Glutamatergic neuron (in vitro differentiated cells): ENCODE measurements at regions not wholly inside any gene's neighbourhood (a gene's known extent, or its start where the extent isn't known, plus 50 kb on each side); places are given as distances from the start of the nearest gene placed in this dataset.

Source experiments
- DNase-seq: peaks from one replicate; pipeline ENCODE4 v3.0.0; 2022
- H3K27ac Mint-ChIP-seq: one replicate; pipeline ENCODE4 v1.8.0; 2020; ENCODE audit warnings: mild to moderate bottlenecking, mixed read lengths, inconsistent platforms; ENCODE audit not compliant: unreplicated experiment
- H3K27me3 Mint-ChIP-seq: one replicate; pipeline ENCODE4 v1.8.0; 2020; ENCODE audit warnings: mild to moderate bottlenecking, moderate library complexity, mixed read lengths, inconsistent platforms; ENCODE audit not compliant: unreplicated experiment
- H3K36me3 Mint-ChIP-seq: one replicate; pipeline ENCODE4 v1.8.0; 2020; ENCODE audit warnings: mild to moderate bottlenecking, mixed read lengths, inconsistent platforms; ENCODE audit not compliant: unreplicated experiment
- H3K4me1 Mint-ChIP-seq: one replicate; pipeline ENCODE4 v1.8.0; 2020; ENCODE audit warnings: mild to moderate bottlenecking, low read depth, mixed read lengths, inconsistent platforms; ENCODE audit not compliant: unreplicated experiment
- H3K4me3 Mint-ChIP-seq: one replicate; pipeline ENCODE4 v1.8.0; 2020; ENCODE audit warnings: mild to moderate bottlenecking, mixed read lengths, inconsistent platforms; ENCODE audit not compliant: unreplicated experiment
- H3K9me3 Mint-ChIP-seq: one replicate; pipeline ENCODE4 v1.8.0; 2020; ENCODE audit warnings: mild to moderate bottlenecking, moderate library complexity, mixed read lengths, inconsistent platforms; ENCODE audit not compliant: unreplicated experiment
- TF ChIP-seq, protein P1 (sequence below): fragments of 200-600 bp; sonication (generic); IDR thresholded peaks from one replicate; pipeline ENCODE4 v1.5.0; 2021; ENCODE audit not compliant: partially characterized antibody, unreplicated experiment

DNA sequence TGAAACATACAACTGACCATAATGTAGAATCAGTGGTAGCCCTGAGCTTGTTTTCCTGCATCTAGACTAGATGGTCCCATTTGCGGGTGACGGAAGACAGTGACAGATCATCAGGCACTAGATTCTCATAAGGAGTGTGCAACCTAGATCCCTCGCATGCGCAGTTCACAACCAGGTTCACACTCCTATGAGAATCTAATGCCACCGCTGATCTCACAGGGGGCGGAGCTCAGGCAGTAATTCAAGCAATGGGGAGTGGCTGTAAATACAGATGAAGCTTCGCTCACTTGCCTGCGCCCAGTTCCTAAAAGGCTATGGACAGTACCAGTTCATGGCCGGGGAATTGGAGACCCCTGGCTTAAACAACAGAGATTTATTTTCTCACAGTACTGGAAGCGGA is 656.3 kb downstream of the HS3ST4 start:
- H3K4me1 Mint-ChIP-seq, result no peaks in the 10 kb centered on the region
- no peak overlapping the region for H3K27ac Mint-ChIP-seq
- TF ChIP-seq, protein P1, sequence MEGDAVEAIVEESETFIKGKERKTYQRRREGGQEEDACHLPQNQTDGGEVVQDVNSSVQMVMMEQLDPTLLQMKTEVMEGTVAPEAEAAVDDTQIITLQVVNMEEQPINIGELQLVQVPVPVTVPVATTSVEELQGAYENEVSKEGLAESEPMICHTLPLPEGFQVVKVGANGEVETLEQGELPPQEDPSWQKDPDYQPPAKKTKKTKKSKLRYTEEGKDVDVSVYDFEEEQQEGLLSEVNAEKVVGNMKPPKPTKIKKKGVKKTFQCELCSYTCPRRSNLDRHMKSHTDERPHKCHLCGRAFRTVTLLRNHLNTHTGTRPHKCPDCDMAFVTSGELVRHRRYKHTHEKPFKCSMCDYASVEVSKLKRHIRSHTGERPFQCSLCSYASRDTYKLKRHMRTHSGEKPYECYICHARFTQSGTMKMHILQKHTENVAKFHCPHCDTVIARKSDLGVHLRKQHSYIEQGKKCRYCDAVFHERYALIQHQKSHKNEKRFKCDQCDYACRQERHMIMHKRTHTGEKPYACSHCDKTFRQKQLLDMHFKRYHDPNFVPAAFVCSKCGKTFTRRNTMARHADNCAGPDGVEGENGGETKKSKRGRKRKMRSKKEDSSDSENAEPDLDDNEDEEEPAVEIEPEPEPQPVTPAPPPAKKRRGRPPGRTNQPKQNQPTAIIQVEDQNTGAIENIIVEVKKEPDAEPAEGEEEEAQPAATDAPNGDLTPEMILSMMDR, result no peak
- peaks cover 2% of the 10 kb centered on the region for H3K9me3 Mint-ChIP-seq
- no peak overlapping the region for H3K4me3 Mint-ChIP-seq
- H3K27me3 Mint-ChIP-seq, result peaks cover 4% of the 10 kb centered on the region
- no peak for DNase-seq
- H3K36me3 Mint-ChIP-seq, result peaks cover 5% of the 10 kb centered on the region

DNA sequence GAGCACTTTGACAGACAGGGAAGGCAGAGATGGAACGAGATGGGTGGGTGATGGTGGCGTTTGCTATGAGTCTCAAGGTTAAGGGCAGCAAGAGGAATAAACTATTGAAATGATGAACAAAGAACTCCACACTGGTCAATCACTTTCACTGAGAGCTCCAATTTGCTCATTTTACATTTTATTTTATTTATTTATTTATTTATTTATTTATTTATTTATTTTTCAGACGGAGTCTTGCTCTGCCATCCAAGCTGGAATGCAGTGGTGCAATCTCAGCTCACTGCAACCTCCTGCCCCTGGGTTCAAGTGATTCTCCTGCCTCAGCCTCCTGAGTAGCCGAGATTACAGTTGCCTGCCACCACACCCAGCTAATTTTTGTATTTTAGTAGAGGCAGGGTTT is 669.1 kb downstream of the HS3ST4 start:
- TF ChIP-seq, protein P1, result no peak
- H3K9me3 Mint-ChIP-seq, result no peaks in the 10 kb centered on the region
- H3K27me3 Mint-ChIP-seq, result peaks cover 2% of the 10 kb centered on the region
- H3K4me1 Mint-ChIP-seq, result no peaks in the 10 kb centered on the region
- no peak for DNase-seq
- H3K4me3 Mint-ChIP-seq, result no peak overlapping the region
- no peak overlapping the region for H3K27ac Mint-ChIP-seq
- H3K36me3 Mint-ChIP-seq, result no peaks in the 10 kb centered on the region

DNA sequence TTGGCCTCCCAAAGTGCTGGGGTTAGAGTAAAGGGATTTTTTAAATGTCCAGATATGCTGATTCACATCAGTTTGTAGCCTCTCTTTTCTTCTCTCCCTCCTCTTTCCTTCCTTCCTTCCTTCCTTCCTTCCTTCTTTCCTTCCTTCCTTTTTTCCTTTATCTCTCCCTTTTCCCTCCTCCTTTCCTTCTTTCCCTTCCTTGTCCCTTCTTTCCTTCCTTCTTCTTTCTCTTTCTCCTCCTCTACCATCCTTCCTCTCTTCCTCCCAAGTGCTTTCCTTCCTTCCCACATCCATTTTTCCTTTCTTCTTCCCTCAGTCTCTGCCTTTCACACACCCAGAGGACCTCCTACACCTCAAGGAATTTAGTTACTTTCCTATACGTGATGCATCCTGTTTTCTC is 671.8 kb downstream of the HS3ST4 start:
- Mint-ChIP-seq H3K4me3 (no peak overlapping the region), H3K9me3 (peaks cover 5% of the 10 kb centered on the region), H3K4me1 (no peaks in the 10 kb centered on the region), H3K36me3 (peaks cover 4% of the 10 kb centered on the region), H3K27me3 (peaks cover 2% of the 10 kb centered on the region), H3K27ac (no peak overlapping the region)
- TF ChIP-seq, protein P1, result no peak
- DNase-seq, result no peak

DNA sequence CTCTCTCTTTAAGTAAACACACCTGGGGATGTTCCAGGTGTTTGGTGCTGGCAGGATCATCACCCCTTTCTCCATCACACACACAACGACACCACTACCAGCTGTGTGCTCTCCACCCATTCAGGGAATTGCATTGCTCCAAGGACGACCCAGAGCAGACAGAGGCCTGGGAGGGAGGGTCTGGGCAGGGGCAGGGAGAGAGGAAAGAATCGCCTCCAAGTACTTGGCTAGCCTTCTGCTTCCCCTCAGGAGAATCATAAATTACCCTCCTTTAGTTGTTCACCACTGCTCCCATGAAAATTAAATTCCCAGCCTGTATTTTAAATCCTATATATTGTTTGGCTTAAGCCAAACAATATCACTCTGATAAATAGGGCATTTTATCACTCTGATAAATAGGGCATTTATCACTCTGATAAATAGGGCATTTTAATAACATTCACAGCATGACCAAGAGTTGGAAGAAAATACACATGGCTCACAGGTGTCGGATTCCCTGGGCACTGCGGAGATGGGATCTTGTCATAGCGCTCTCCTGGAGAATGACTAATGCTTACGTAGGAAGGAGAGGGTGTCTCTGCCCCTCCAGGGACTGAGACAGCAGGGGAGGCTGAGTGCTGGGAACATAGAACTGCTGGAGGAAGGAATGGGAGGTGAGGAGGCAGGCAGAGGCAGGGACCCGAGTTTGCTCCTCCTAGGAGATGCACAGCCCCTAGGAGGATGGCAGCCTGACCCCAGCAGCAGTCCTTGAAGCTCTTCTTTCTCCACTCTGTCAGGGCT is 673.6 kb downstream of the HS3ST4 start:
- Mint-ChIP-seq H3K9me3 (peaks cover 5% of the 10 kb centered on the region), H3K36me3 (peaks cover 4% of the 10 kb centered on the region), H3K4me3 (no peak overlapping the region), H3K27ac (no peak overlapping the region), H3K4me1 (no peaks in the 10 kb centered on the region), H3K27me3 (peaks cover 2% of the 10 kb centered on the region)
- TF ChIP-seq, protein P1, result no peak
- no peak for DNase-seq

DNA sequence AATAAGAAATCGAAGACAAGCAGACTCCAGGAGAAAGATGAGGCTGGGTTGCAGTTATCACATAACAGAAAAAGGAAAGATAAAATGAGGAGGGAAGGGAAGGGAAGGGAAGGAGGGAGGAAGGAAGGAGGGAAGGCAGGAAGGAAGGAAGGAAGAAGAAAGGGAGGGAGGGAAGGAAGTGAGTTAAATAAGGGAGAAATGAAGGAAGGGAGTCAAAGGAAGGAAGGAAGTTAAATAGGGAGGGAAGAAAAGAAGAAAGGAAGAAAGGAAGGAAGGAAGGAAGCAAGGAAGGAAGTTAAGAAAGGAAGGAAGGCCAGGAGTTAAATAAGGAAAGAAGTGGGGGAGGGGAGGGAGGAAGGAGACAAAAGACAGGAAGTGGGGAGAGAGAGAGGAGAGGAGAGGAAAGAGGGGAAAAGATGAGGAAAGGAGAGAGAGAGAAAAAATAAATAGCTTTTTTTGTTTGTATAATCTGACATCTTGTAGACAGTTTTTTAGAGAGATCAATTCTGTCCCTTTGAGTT is 679.6 kb downstream of the HS3ST4 start:
- H3K9me3 Mint-ChIP-seq, result peaks cover 5% of the 10 kb centered on the region
- DNase-seq, result no peak
- no peak overlapping the region for H3K4me3 Mint-ChIP-seq
- no peak overlapping the region for H3K27ac Mint-ChIP-seq
- H3K27me3 Mint-ChIP-seq, result no peaks in the 10 kb centered on the region
- peaks cover 4% of the 10 kb centered on the region for H3K36me3 Mint-ChIP-seq
- TF ChIP-seq, protein P1, result no peak
- no peaks in the 10 kb centered on the region for H3K4me1 Mint-ChIP-seq
